Activated B cell treated with CpG ODN at 0.5 μM for 24 hours (primary cell): ENCODE measurements at regions not wholly inside any gene's neighbourhood (a gene's known extent, or its start where the extent isn't known, plus 50 kb on each side); places are given as distances from the start of the nearest gene placed in this dataset.
A peak's percentile ranks its signal among the peaks of the same experiment; 100 is the strongest.

Experiments used
- ATAC-seq: fragments of 200-7000 bp; cut with Tn5 transposase; one replicate; pipeline ENCODE4 v1.10.0; 2021; ENCODE audit warnings: low read depth, mild to moderate bottlenecking, moderate library complexity
- CTCF ChIA-PET: fragments of 350-600 bp; sonication (Branson Sonifier 250); formaldehyde crosslinking; loops from one replicate; lab custom pipeline; 2021; ENCODE audit warnings: antibody characterized with exemption; lab: Charles Lee
- POLR2A ChIA-PET: fragments of 350-600 bp; sonication (Branson Sonifier 250); formaldehyde crosslinking; loops from one replicate; lab custom pipeline; 2021; ENCODE audit warnings: antibody characterized with exemption; lab: Charles Lee
- DNase-seq: peaks from one replicate; pipeline ENCODE4 v3.0.0; 2022
- H3K27ac Mint-ChIP-seq: one replicate; pipeline ENCODE4 v1.8.0; 2020; ENCODE audit warnings: mixed read lengths
- H3K27me3 Mint-ChIP-seq: one replicate; pipeline ENCODE4 v1.8.0; 2021; ENCODE audit warnings: mixed read lengths
- H3K36me3 Mint-ChIP-seq: one replicate; pipeline ENCODE4 v1.8.0; 2021; ENCODE audit warnings: low read depth, mixed read lengths
- H3K4me1 Mint-ChIP-seq: one replicate; pipeline ENCODE4 v1.8.0; 2021; ENCODE audit warnings: mixed read lengths
- H3K4me3 Mint-ChIP-seq: one replicate; pipeline ENCODE4 v1.8.0; 2020; ENCODE audit warnings: mild to moderate bottlenecking, mixed read lengths
- H3K9me3 Mint-ChIP-seq: one replicate; pipeline ENCODE4 v1.8.0; 2020; ENCODE audit warnings: mixed read lengths
- intact Hi-C: fragments of 100-400 bp; cut with micrococcal nuclease; formaldehyde crosslinking; loops from one replicate; pipeline ENCODE4 v1.15.1; 2024
- TF ChIP-seq, protein P1 (sequence below): fragments of 200-600 bp; IDR thresholded peaks from one replicate; pipeline ENCODE4 v1.8.0; 2022; ENCODE audit warnings: antibody characterized with exemption, mild to moderate bottlenecking

DNA sequence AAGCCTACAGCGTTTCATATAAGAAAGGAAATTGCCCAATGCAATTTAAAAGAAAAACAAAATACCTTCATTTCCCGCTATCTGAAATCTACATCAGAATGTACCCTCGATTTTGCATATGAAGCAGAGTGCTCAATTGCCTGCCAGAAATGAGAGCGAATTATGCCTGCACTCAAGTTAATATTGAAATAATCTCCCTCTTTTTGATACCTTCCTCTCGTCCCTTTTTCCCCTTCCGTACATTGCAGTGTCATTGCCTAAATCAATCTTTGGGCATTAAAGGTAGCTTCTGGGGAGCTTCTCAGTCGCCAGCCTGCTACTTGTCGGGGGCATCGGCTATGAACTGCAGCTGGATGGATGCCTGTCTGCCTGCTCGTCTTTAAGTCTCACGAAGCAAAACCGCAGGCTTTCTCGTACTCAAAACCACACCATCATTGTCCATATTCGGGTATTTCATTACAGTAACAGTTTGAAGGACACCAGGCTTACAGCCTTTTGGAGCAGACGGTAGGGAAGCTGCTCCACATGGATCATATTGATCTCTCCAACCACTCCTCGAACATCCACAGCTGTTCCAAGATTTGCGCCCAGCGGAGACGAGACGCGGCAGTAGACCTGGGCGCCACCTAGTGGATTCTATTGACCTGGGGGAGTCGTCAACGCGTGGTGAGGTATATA, 64.0 kb upstream of the HNRNPA3 start:
- Mint-ChIP-seq H3K27me3 (peaks cover 14% of the 10 kb centered on the region), H3K4me1 (peaks cover 15% of the 10 kb centered on the region), H3K36me3 (no peaks in the 10 kb centered on the region), H3K27ac (peak overlapping the region; percentile 36), H3K9me3 (no peaks in the 10 kb centered on the region), H3K4me3 (peak overlapping the region; percentile 89)
- ChIA-PET CTCF (interaction anchor here (0.6 to 4.6 kb wide), 21 partner anchors 8 to 1022 kb away, joined by 3 to 64 read pairs (median 5); no protein-coding TSS in a partner anchor), POLR2A (interaction anchor here (0.9 to 1.7 kb wide), 3 partner anchors 9 to 115 kb away, joined by 3 to 16 read pairs (median 13); partner anchors contain the start of gene NFE2L2)
- ATAC-seq (peak; percentile 84), DNase-seq (peak; percentile 46)
- TF ChIP-seq, protein P1, sequence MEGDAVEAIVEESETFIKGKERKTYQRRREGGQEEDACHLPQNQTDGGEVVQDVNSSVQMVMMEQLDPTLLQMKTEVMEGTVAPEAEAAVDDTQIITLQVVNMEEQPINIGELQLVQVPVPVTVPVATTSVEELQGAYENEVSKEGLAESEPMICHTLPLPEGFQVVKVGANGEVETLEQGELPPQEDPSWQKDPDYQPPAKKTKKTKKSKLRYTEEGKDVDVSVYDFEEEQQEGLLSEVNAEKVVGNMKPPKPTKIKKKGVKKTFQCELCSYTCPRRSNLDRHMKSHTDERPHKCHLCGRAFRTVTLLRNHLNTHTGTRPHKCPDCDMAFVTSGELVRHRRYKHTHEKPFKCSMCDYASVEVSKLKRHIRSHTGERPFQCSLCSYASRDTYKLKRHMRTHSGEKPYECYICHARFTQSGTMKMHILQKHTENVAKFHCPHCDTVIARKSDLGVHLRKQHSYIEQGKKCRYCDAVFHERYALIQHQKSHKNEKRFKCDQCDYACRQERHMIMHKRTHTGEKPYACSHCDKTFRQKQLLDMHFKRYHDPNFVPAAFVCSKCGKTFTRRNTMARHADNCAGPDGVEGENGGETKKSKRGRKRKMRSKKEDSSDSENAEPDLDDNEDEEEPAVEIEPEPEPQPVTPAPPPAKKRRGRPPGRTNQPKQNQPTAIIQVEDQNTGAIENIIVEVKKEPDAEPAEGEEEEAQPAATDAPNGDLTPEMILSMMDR, result peak; percentile 36
- intact Hi-C loops, result loop anchor here (1.0 to 10.0 kb wide), 9 partner anchors 401 to 1898 kb away; no protein-coding TSS in a partner anchor

DNA sequence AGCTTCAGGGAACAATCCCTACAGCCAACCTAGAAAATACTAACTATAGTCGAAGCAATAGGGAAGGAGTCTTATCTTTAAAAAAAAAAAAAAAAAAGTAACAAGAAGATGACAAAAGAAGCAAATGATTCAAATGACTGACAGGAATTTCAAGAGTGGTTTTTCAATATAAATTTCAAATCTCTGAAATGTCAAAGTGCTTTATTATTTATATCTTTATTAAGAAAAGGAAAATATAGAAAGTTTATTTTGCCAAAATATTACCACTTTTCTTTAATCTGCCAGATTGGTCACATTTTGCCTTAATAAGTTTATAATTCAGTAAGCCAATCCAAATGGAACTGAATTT, 63.5 kb upstream of the HNRNPA3 start:
- ATAC-seq (no peak), DNase-seq (no peak)
- H3K27ac Mint-ChIP-seq, result no peak overlapping the region
- ChIA-PET CTCF (interaction anchor here (0.6 to 4.6 kb wide), 17 partner anchors 8 to 1022 kb away, joined by 3 to 64 read pairs (median 5); no protein-coding TSS in a partner anchor), POLR2A (interaction anchor here (0.9 to 1.7 kb wide), 3 partner anchors 9 to 115 kb away, joined by 3 to 16 read pairs (median 13); partner anchors contain the start of gene NFE2L2)
- intact Hi-C loops, result loop anchor here (2.0 to 10.0 kb wide), 8 partner anchors 402 to 1898 kb away; no protein-coding TSS in a partner anchor
- no peaks in the 10 kb centered on the region for H3K9me3 Mint-ChIP-seq
- no peaks in the 10 kb centered on the region for H3K36me3 Mint-ChIP-seq
- H3K4me1 Mint-ChIP-seq, result peaks cover 15% of the 10 kb centered on the region
- TF ChIP-seq, protein P1, result no peak
- peaks cover 14% of the 10 kb centered on the region for H3K27me3 Mint-ChIP-seq
- peak overlapping the region; percentile 89 for H3K4me3 Mint-ChIP-seq

DNA sequence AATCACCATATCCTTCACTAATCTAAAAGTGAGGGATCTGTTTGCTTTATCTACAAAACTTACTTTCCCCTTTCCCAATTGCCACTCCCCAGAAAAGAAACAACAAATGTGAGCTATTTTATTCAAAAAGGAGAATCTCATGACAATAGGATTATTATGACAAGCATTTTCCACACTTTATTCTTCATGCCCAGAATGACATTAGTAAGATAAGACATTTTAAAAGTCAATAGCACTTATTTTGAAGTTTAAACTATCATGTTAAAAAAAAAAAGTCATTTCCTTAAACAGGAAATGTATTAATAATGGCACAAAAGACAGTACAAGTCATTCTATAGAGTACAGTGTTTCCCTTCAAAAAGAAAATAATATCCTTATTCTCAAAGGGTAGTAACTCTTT, 58.8 kb upstream of the HNRNPA3 start:
- intact Hi-C loops, result no loop called here
- TF ChIP-seq, protein P1, result no peak
- no peaks in the 10 kb centered on the region for H3K36me3 Mint-ChIP-seq
- peaks cover 10% of the 10 kb centered on the region for H3K27me3 Mint-ChIP-seq
- no peak overlapping the region for H3K27ac Mint-ChIP-seq
- POLR2A ChIA-PET, result no interaction called here
- H3K4me3 Mint-ChIP-seq, result no peak overlapping the region
- CTCF ChIA-PET, result interaction anchor here (1.0 kb wide), 1 partner anchor 11 kb away, joined by 5 read pairs; no protein-coding TSS in a partner anchor
- no peak for DNase-seq
- H3K9me3 Mint-ChIP-seq, result no peaks in the 10 kb centered on the region
- ATAC-seq, result no peak
- peaks cover 2% of the 10 kb centered on the region for H3K4me1 Mint-ChIP-seq

DNA sequence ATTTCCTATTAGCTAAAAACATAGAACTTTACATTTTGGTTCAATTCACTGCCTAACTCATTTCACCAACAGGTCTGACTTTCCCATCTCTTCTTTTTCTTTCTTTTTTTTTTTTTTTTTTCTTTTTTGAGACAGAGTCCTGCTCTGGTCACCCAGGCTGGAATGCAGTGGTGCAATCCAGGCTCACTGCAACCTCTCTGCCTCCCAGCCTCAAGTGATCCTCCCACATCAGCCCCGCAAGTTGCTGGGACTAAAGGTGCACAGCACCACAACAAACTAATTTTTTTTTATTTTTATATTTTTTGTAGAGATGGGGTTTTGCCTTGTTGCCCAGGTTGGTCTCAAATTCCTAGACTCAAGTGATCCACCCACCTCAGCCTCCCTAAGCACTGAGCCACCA, 57.8 kb upstream of the HNRNPA3 start:
- DNase-seq (no peak), ATAC-seq (no peak)
- peaks cover 5% of the 10 kb centered on the region for H3K27me3 Mint-ChIP-seq
- ChIA-PET CTCF (no interaction called here), POLR2A (no interaction called here)
- no peaks in the 10 kb centered on the region for H3K9me3 Mint-ChIP-seq
- intact Hi-C loops, result no loop called here
- H3K4me1 Mint-ChIP-seq, result no peaks in the 10 kb centered on the region
- no peak overlapping the region for H3K4me3 Mint-ChIP-seq
- no peak overlapping the region for H3K27ac Mint-ChIP-seq
- TF ChIP-seq, protein P1, result no peak
- H3K36me3 Mint-ChIP-seq, result no peaks in the 10 kb centered on the region

DNA sequence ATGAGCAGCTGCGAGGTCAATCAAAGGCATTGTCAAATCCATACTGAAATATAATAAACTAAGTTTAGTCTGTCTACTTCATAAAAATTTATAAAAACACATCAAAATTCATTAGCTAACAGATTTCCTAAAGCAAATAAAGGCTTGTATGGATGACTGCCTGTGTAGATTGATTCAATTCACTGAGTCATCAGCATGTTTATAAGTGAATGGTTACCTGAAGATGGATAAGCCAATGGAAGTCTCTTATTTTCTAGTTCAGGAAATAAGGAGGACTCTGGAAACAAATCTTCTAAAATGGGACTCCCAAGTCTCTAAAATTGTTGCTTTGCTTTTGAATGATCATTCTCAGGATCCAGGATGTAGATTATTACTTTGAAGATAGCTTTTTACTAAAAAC, 57.0 kb upstream of the HNRNPA3 start:
- intact Hi-C loops, result no loop called here
- ATAC-seq (no peak), DNase-seq (no peak)
- Mint-ChIP-seq H3K9me3 (no peaks in the 10 kb centered on the region), H3K36me3 (no peaks in the 10 kb centered on the region), H3K4me1 (no peaks in the 10 kb centered on the region), H3K4me3 (no peak overlapping the region), H3K27me3 (peaks cover 4% of the 10 kb centered on the region), H3K27ac (no peak overlapping the region)
- TF ChIP-seq, protein P1, result no peak
- POLR2A ChIA-PET, result interaction anchor here (0.6 kb wide), 1 partner anchor 10 kb away, joined by 5 read pairs; no protein-coding TSS in a partner anchor
- CTCF ChIA-PET, result no interaction called here
